GM12872 (cell line): ENCODE measurements at regions not wholly inside any gene's neighbourhood (a gene's known extent, or its start where the extent isn't known, plus 50 kb on each side); places are given as distances from the start of the nearest gene placed in this dataset.

ENCODE experiments used
- TF ChIP-seq, protein P1 (sequence below): IDR thresholded peaks from 3 replicates; pipeline ENCODE4 v1.5.1; 2011; ENCODE audit warnings: low read depth, mild to moderate bottlenecking, low read length, moderate library complexity; ENCODE audit not compliant: insufficient read depth

- TF ChIP-seq, protein P1, sequence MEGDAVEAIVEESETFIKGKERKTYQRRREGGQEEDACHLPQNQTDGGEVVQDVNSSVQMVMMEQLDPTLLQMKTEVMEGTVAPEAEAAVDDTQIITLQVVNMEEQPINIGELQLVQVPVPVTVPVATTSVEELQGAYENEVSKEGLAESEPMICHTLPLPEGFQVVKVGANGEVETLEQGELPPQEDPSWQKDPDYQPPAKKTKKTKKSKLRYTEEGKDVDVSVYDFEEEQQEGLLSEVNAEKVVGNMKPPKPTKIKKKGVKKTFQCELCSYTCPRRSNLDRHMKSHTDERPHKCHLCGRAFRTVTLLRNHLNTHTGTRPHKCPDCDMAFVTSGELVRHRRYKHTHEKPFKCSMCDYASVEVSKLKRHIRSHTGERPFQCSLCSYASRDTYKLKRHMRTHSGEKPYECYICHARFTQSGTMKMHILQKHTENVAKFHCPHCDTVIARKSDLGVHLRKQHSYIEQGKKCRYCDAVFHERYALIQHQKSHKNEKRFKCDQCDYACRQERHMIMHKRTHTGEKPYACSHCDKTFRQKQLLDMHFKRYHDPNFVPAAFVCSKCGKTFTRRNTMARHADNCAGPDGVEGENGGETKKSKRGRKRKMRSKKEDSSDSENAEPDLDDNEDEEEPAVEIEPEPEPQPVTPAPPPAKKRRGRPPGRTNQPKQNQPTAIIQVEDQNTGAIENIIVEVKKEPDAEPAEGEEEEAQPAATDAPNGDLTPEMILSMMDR, result no peak
Measured at GRCh38 chr11:10625982-10626311, 57.5 kb upstream of the LYVE1 start.

GRCh38 chr11:10625281-10625981 is 57.0 kb upstream of the LYVE1 start:
- TF ChIP-seq, protein P1, result no peak

DNA sequence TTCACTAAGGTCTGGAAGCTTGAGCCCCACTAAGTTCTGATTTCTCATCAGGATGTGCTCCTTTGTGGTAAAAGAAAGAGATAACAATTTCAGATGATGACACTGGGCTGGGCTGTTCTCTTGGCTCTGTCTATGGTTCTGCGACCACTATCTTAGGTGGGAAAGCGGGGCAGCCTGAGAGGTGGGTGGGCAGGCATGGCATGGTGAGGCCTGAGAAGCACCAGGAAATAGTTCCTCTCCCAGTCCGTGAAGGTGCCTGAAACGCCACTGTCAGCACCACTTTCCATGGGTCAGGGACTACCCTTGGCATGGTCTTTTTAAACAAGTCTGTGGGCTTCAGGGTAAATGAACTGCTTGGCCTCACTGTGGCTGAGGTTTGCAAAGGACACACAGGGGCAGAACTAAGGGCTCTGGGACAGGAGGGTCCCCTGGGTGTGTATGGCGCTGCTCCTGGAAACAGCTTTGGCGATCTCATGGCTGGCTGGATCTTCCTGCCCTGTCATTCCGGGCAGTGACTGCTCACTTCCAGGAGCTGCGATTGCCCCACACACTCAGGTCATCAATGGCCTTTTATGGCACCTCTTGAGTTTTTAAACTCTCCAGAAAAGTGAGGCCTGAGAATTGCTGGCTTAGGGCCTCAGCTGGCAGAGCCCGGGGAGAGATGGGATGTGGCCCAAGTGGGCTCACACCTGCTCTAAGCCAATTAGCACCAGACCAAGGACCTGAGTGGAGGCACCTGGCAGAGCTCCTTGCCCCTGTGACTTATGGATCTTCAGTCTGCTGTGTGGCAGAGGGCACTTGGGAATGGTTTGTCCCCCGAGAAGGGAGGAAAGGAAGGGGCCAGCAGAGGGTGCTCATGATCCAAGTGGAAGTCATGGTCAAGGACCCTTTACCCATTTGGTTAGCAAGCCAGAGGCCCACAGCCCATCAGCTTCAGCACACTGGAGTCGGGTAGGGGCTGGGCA is 55.6 kb upstream of the LYVE1 start:
- TF ChIP-seq, protein P1, result peak; percentile 59

DNA sequence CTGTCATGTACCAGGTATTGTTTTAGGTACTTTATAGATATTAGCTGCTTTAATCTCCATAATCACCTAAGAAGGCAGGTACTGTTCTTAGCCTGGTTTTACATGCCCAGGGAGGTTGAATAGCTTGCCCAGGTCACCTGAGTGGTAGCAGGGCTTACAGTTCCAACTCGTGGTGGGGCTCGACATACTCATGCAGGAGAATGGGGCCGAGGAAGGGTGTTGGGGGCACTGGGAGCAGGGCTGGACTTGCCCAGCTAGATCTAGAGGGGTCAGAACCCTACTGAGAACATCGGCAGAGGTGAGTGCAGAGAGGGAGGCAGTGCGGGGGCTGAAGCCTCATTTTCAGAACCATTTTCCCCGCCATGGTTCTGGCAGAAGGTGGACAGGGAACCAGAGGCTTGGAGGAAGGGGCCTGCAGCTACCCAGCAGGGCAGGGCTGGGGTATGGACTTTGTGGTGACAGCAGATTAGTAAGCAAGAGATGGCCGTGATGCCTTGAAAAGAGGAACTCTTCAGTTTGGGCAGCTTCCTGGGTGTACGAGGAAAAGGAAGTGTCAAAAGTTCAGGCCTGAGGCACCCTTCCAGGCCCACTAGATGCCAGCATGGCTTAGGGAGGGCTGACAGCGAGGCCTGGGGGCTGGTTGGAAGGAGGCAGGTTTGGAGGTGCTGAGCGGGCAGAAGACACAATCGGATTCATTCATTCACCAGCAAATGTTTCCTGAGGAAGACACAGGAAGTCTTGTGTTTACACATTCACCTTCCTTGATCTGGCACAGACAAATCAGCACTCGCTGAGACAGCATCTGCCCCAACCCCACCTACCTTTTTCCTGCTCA is 54.7 kb upstream of the LYVE1 start:
- TF ChIP-seq, protein P1, result no peak

DNA sequence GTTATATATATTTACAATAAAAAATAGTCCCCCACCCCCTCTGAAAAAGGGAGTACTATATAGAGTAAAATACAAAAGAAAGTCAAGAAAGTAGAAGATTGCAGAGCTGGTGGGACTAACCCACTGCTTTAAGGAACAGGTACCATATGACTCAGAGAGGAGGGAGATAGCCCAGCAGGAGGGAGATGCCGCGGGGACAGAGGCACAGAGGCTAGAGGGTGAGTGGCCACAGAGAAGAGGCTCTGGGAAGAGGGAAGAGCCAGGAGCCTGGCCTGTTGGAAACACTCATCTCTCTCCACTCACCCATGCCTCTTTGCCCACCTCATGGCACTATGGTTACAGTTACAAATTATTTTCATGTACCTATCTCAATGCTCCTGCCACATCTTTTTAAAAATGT is 53.6 kb upstream of the LYVE1 start:
- TF ChIP-seq, protein P1, result no peak

DNA sequence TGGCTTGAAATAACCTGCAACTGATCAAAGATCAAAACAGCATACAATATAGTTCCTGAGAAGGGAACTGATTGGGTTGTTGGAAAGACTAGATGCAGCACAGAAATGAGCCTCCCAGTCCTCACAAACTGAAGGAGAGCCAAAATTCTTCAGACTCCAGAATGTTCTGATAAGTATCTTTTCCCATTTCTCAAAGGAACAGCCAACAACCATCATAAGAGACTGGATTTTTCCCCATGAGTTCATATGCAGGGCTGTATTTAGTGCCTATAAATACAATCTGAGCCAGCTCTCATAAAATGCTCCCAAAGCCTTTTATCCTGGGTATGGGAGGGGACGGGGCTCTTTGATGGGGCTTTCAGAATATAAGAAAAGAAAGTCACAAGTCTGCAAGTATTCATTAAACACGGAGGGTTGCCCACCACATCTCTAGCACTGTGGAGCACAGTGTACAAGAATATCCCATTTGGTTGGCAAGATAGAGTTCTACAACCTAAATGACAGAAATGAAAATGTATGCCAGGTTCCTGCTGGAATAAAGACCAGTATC is 50.7 kb upstream of the LYVE1 start:
- TF ChIP-seq, protein P1, result no peak
